Common myeloid progenitor, CD34-positive (primary cell): ENCODE measurements at regions not wholly inside any gene's neighbourhood (a gene's known extent, or its start where the extent isn't known, plus 50 kb on each side); places are given as distances from the start of the nearest gene placed in this dataset.

Experiments
- CTCF ChIA-PET: fragments of 350-600 bp; sonication (Branson Sonifier 250); formaldehyde crosslinking; loops from one replicate; lab custom pipeline; 2021; ENCODE audit warnings: antibody characterized with exemption; lab: Charles Lee
- POLR2A ChIA-PET: fragments of 350-600 bp; sonication (Branson Sonifier 250); formaldehyde crosslinking; loops from one replicate; lab custom pipeline; 2021; ENCODE audit warnings: antibody characterized with exemption; lab: Charles Lee
- DNase-seq, 3 donors: peaks; one replicate each; pipeline versions ENCODE4 v3.0.0 to v3.0.0-alpha.2; 2013
- H3K27ac ChIP-seq, 2 experiments: 1 replicate in 1 of 2; 2 replicates in 1 of 2; pipeline ENCODE4 v1.7.0; 2013; ENCODE audit warnings: inconsistent platforms in 2 of 2, low read length in 2 of 2, mild to moderate bottlenecking in 2 of 2, low read depth in 1 of 2, moderate library complexity in 1 of 2; ENCODE audit not compliant: severe bottlenecking in 2 of 2, insufficient read depth in 1 of 2, poor library complexity in 1 of 2
- H3K27me3 ChIP-seq, 5 experiments: replicated peaks in 2 of 5; 1 replicate in 3 of 5; 2 replicates in 2 of 5; pipeline versions ENCODE4 v1.6.1 to v1.7.0; 2013; ENCODE audit warnings: low read length in 4 of 5, mild to moderate bottlenecking in 2 of 5, moderate library complexity in 2 of 5, inconsistent platforms in 1 of 5; ENCODE audit not compliant: insufficient read depth in 5 of 5, control insufficient read depth in 4 of 5
- H3K36me3 ChIP-seq, 4 experiments: 1 replicate in 2 of 4; 2 replicates in 2 of 4; pipeline versions ENCODE4 v1.6.1 to v1.7.0; 2013; ENCODE audit warnings: low read length in 3 of 4, control low read depth in 1 of 4, mild to moderate bottlenecking in 1 of 4; ENCODE audit not compliant: control insufficient read depth in 4 of 4, insufficient read depth in 4 of 4
- H3K4me1 ChIP-seq, 4 experiments: 1 replicate in 3 of 4; 2 replicates in 1 of 4; pipeline versions ENCODE4 v1.6.1 to v1.7.1; 2013; ENCODE audit warnings: low read length in 3 of 4, mild to moderate bottlenecking in 3 of 4, control low read depth in 1 of 4, inconsistent platforms in 1 of 4, moderate library complexity in 1 of 4; ENCODE audit not compliant: control insufficient read depth in 4 of 4, insufficient read depth in 4 of 4; ENCODE audit errors: control extremely low read depth in 1 of 4
- H3K4me3 ChIP-seq, 7 experiments: 1 replicate in 4 of 7; 2 replicates in 3 of 7; pipeline versions ENCODE4 v1.5.1 to v1.7.0; 2013; ENCODE audit warnings: mild to moderate bottlenecking in 7 of 7, low read length in 6 of 7, moderate library complexity in 6 of 7, inconsistent platforms in 2 of 7, low read depth in 2 of 7, control low read depth in 1 of 7; ENCODE audit not compliant: insufficient read depth in 4 of 7, control insufficient read depth in 1 of 7; ENCODE audit errors: extremely low read depth in 1 of 7
- H3K9me3 ChIP-seq, 5 experiments: 1 replicate in 4 of 5; 2 replicates in 1 of 5; pipeline versions ENCODE4 v1.6.1 to v1.7.1; 2013; ENCODE audit warnings: low read length in 4 of 5, mild to moderate bottlenecking in 2 of 5, inconsistent platforms in 1 of 5, low read depth in 1 of 5, moderate library complexity in 1 of 5; ENCODE audit not compliant: control insufficient read depth in 4 of 5, insufficient read depth in 2 of 5; ENCODE audit errors: control extremely low read depth in 1 of 5
- WGBS: methylation state at CpG from one replicate; pipeline ENCODE4 v1.1.5; 2013; ENCODE audit not compliant: insufficient coverage; 5-methylcytosine and 5-hydroxymethylcytosine counted together

DNA sequence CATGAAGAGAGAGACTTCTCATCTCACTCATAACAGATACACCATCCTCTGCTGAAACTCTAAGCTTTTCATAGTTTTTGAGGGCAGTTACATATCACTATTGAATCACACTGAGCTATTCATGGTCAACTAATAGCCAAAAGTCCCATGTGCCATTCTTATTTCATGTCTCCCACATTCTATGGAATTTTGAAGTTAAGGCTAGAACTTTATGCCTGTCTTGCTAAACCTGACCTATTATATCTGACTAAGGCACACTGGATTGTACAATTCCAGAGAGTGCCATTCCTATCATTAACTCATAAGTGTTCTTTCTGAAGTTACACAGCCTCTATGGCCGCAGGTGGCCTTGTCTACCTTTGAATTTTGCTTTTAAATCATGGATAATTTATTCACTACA, 254.3 kb downstream of the PTPRC start:
- no peak for DNase-seq
- H3K4me3 ChIP-seq = no peak overlapping the region
- H3K27me3 ChIP-seq = no peaks in the 10 kb centered on the region
- WGBS = no CpG with 5 or more reads among the region's 1 CpG
- H3K4me1 ChIP-seq = peaks cover 1 to 5% (median 4%) of the 10 kb centered on the region in 4 experiments
- H3K9me3 ChIP-seq = no peaks in the 10 kb centered on the region
- peaks cover 0 to 84% (median 20%) of the 10 kb centered on the region in 4 experiments for H3K36me3 ChIP-seq
- H3K27ac ChIP-seq = no peak overlapping the region
- ChIA-PET CTCF (interaction anchor here (0.6 to 1.6 kb wide), 3 partner anchors 10 to 35 kb away, joined by 3 to 7 read pairs (median 6); no protein-coding TSS in a partner anchor), POLR2A (no interaction called here)

DNA sequence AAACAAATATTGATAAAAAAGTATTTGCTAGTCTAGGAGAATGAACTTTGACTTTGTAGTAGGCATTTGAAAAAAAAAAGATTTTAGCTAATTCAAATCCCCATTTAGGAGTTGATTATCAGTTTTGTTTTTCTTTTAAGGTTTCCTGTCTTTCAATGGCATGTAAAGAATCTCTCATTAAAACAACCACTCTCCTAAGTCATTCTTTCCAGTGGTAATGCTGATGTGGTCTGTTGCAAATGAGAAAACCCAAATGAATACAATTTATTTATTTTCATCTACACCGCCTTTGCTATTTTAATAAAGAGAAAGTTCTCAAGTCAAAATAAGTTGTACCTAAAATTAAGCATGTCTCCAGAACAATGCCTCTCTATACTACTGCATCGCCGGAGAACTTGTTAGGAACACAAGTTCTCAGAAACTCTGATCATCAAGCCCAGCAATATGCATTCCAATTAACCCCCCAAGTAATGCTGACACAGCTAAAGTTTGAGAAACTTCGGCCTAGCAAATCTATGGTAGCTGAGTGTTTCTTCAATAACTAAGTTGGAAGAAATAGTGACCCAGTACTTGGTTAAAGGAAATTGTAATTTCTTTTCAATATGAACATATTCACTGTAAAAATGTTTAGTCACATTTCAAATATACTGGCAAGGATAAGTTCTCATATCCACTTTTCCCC, 255.1 kb downstream of the PTPRC start:
- no CpG with 5 or more reads among the region's 4 CpGs for WGBS
- H3K36me3 ChIP-seq = peaks cover 2 to 84% (median 21%) of the 10 kb centered on the region in 4 experiments
- ChIA-PET CTCF (interaction anchor here (1.6 kb wide), 1 partner anchor 34 kb away, joined by 7 read pairs; no protein-coding TSS in a partner anchor), POLR2A (no interaction called here)
- H3K27me3 ChIP-seq = no peaks in the 10 kb centered on the region
- H3K4me1 ChIP-seq = peaks cover 0 to 5% (median 3%) of the 10 kb centered on the region in 4 experiments
- H3K9me3 ChIP-seq = no peaks in the 10 kb centered on the region
- DNase-seq = no peak
- H3K4me3 ChIP-seq = no peak overlapping the region
- no peak overlapping the region for H3K27ac ChIP-seq

DNA sequence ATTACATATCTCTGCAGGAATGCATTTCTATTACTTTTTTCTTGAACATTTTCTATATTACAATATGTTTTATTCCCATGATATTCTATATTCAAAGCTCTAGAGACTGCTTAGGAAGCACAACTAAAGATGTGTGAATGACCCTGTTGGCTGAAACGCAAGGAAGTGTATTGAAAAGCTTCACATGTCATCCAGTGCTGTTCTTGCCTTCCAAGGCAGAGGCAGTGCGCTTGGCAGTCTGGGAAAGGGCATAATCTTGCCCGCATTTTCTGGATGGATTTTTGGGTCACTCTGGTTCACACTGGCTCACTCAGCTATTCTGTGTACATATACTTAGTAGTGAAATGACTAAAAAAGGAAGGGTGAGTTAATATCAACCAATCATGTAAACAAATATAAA, 262.4 kb downstream of the PTPRC start:
- 100% methylated on average over 2 of the region's 3 CpGs for WGBS
- Histone ChIP-seq H3K27me3 (no peaks in the 10 kb centered on the region), H3K9me3 (no peaks in the 10 kb centered on the region), H3K4me1 (peaks cover 0 to 3% (median 2%) of the 10 kb centered on the region in 4 experiments), H3K36me3 (peaks cover 11 to 91% (median 26%) of the 10 kb centered on the region in 4 experiments), H3K27ac (no peak overlapping the region), H3K4me3 (no peak overlapping the region)
- ChIA-PET CTCF (interaction anchor here (0.9 to 1.3 kb wide), 3 partner anchors 13 to 343 kb away, joined by 3 to 4 read pairs (median 3); no protein-coding TSS in a partner anchor), POLR2A (no interaction called here)
- no peak for DNase-seq

DNA sequence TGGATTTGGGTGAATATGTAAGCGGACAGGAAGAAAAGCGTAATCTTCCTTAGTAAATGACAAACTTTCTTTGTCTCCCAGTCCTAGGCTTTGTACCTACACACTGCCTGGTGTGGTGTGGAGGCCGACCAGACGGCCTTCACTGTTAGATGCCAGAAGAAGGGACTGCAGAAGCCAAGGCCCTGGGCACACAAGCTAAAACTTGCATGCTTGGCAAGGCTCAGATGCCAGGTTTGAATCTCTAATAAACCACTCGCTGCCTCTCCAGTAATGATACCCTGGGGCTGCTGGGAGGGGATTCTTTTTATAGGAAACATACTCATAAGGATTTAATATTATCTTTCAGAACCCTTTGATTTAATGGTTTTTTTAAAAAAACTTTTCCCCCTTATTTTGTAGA, 263.8 kb downstream of the PTPRC start:
- 100% methylated on average over 2 of the region's 5 CpGs for WGBS
- no peak overlapping the region for H3K4me3 ChIP-seq
- no peak for DNase-seq
- no peaks in the 10 kb centered on the region for H3K9me3 ChIP-seq
- H3K4me1 ChIP-seq = peaks cover 0 to 5% (median 2%) of the 10 kb centered on the region in 4 experiments
- no peaks in the 10 kb centered on the region for H3K27me3 ChIP-seq
- ChIA-PET CTCF (interaction anchor here (1.3 to 1.8 kb wide), 2 partner anchors 15 to 19 kb away, joined by 4 to 6 read pairs; no protein-coding TSS in a partner anchor), POLR2A (interaction anchor here (0.5 kb wide), 1 partner anchor 392 kb away, joined by 3 read pairs; no protein-coding TSS in a partner anchor)
- no peak overlapping the region for H3K27ac ChIP-seq
- peaks cover 11 to 92% (median 24%) of the 10 kb centered on the region in 4 experiments for H3K36me3 ChIP-seq

DNA sequence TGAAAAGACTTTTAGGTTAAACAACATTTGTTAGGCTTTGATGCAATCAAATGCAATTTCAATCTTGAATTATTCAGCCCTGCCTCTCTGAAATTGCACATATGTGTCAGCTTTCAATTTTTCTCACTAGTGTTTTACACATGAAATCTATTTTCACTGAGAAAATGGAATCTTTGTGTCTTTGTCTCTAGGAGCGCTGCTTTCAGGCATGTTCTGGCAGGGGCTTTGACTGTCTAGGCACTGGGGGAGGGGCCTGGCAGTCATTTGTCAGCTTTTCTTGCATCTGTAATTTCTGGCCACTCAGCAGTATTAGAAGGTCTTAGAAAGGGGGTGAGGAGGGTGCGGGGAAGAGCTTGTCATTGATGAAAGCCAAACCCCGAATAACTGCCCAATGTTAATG, 264.4 kb downstream of the PTPRC start:
- 100% methylated on average over 3 of the region's 3 CpGs for WGBS
- CTCF ChIA-PET = interaction anchor here (0.8 to 1.8 kb wide), 2 partner anchors 11 to 15 kb away, joined by 4 to 6 read pairs; no protein-coding TSS in a partner anchor

DNA sequence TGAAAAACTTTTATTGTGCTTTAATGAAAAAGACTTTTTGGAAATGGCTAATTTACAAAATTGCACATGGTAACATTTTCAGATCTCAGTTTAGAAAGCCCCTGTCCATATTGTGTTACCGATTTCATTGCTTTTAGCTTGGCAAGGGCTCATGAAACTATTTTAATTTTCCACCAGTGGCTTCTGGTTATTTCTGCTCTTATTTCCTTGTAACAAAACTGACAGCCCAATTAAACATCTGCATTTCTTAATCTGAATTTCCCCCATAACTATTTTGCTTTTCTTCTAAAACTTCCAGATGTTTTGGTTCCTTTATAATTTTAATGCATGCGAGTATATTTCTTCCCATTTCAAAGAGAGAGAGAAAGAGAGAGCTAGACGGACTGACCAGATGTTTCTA, 264.8 kb downstream of the PTPRC start:
- Histone ChIP-seq H3K36me3 (peaks cover 11 to 89% (median 20%) of the 10 kb centered on the region in 4 experiments), H3K4me3 (no peak overlapping the region), H3K9me3 (no peaks in the 10 kb centered on the region), H3K27ac (no peak overlapping the region), H3K27me3 (no peaks in the 10 kb centered on the region), H3K4me1 (peaks cover 0 to 5% (median 2%) of the 10 kb centered on the region in 4 experiments)
- ChIA-PET CTCF (interaction anchor here (0.8 to 1.8 kb wide), 3 partner anchors 11 to 14 kb away, joined by 3 to 6 read pairs (median 4); no protein-coding TSS in a partner anchor), POLR2A (no interaction called here)
- DNase-seq = no peak
- 94% methylated on average over 1 of the region's 3 CpGs for WGBS

More for the DNA sequence above, 264.4 kb downstream of the PTPRC start:
- Histone ChIP-seq H3K4me3 (no peak overlapping the region), H3K27me3 (no peaks in the 10 kb centered on the region), H3K4me1 (peaks cover 0 to 5% (median 2%) of the 10 kb centered on the region in 4 experiments), H3K9me3 (no peaks in the 10 kb centered on the region), H3K27ac (no peak overlapping the region), H3K36me3 (peaks cover 11 to 89% (median 20%) of the 10 kb centered on the region in 4 experiments)
- POLR2A ChIA-PET = no interaction called here
- DNase-seq = no peak

DNA sequence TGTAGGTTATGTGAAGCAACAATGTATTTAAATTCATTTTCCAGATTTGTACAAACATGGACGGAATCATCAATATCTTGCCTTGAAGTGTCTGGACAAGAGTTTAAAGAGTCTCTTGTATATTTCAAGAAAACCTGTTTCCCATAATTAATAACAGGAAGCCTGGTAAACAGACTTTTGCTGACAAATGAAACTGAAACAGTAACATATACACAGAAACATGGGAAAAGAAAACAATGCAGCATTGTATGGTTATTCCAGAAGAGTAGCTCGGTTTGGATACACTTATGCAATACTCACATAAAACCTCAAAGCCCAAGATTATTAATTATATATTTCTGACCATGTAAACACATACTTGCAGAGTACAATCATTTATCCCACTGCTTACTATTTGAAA, 265.5 kb downstream of the PTPRC start:
- DNase-seq = no peak
- Histone ChIP-seq H3K27ac (no peak overlapping the region), H3K4me1 (peaks cover 0 to 5% (median 2%) of the 10 kb centered on the region in 4 experiments), H3K4me3 (no peak overlapping the region), H3K9me3 (no peaks in the 10 kb centered on the region), H3K36me3 (peaks cover 6 to 83% (median 15%) of the 10 kb centered on the region in 4 experiments), H3K27me3 (no peaks in the 10 kb centered on the region)
- no CpG with 5 or more reads among the region's 2 CpGs for WGBS
- CTCF ChIA-PET = interaction anchor here (0.9 kb wide), 1 partner anchor 13 kb away, joined by 3 read pairs; no protein-coding TSS in a partner anchor
- POLR2A ChIA-PET = no interaction called here
